ENCODE measurements at regions not wholly inside any gene's neighbourhood (a gene's known extent, or its start where the extent isn't known, plus 50 kb on each side); places are given as distances from the start of the nearest gene placed in this dataset.

GRCh38 chr5:133716532-133717183, 104.3 kb upstream of the FSTL4 start:
- TF ChIP-seq CTCF (IDR thresholded peaks at IDR 0.05) (no peak), POLR2A (IDR thresholded peaks at IDR 0.05) (no peak)

All from tibial nerve (tissue), 3 donors.